ENCODE measurements at regions not wholly inside any gene's neighbourhood (a gene's known extent, or its start where the extent isn't known, plus 50 kb on each side); places are given as distances from the start of the nearest gene placed in this dataset.

- DNase-seq (ENCODE audit: extremely low read depth, insufficient read length), result no peak
- Histone ChIP-seq H3K27me3 (replicated peaks; ENCODE audit: control insufficient read depth, insufficient read depth, low read length) (no peaks in the 10 kb centered on the region), H3K36me3 (ENCODE audit: control insufficient read depth, insufficient read depth, low read length) (no peaks in the 10 kb centered on the region), H3K4me3 (replicated peaks; ENCODE audit: low read depth, low read length) (no peak overlapping the region)
- TF ChIP-seq CTCF (IDR thresholded peaks at IDR 0.05; ENCODE audit: insufficient read depth, low read length, poor library complexity, severe bottlenecking), result no peak
Measured at GRCh38 chr1:79310609-79311008, 304.1 kb upstream of the ADGRL4 start.

- no peaks in the 10 kb centered on the region for H3K27me3 ChIP-seq (replicated peaks; ENCODE audit: control insufficient read depth, insufficient read depth, low read length)
- no peaks in the 10 kb centered on the region for H3K36me3 ChIP-seq (ENCODE audit: control insufficient read depth, insufficient read depth, low read length)
- no peak for TF ChIP-seq CTCF (IDR thresholded peaks at IDR 0.05; ENCODE audit: insufficient read depth, low read length, poor library complexity, severe bottlenecking)
- DNase-seq (ENCODE audit: extremely low read depth, insufficient read length), result no peak
- H3K4me3 ChIP-seq (replicated peaks; ENCODE audit: low read depth, low read length), result no peak overlapping the region
Measured at GRCh38 chr1:79304131-79304530, 297.6 kb upstream of the ADGRL4 start.

- DNase-seq (ENCODE audit: extremely low read depth, insufficient read length), result no peak
- no peak for TF ChIP-seq CTCF (IDR thresholded peaks at IDR 0.05; ENCODE audit: insufficient read depth, low read length, poor library complexity, severe bottlenecking)
- H3K4me3 ChIP-seq (replicated peaks; ENCODE audit: low read depth, low read length), result no peak overlapping the region
- no peaks in the 10 kb centered on the region for H3K27me3 ChIP-seq (replicated peaks; ENCODE audit: control insufficient read depth, insufficient read depth, low read length)
- H3K36me3 ChIP-seq (ENCODE audit: control insufficient read depth, insufficient read depth, low read length), result no peaks in the 10 kb centered on the region
Measured at GRCh38 chr1:79303040-79303439, 296.5 kb upstream of the ADGRL4 start.

GRCh38 chr1:79302380-79302930 lies 295.9 kb upstream of the ADGRL4 start:
- TF ChIP-seq CTCF (IDR thresholded peaks at IDR 0.05; ENCODE audit: insufficient read depth, low read length, poor library complexity, severe bottlenecking), result no peak
- Histone ChIP-seq H3K4me3 (replicated peaks; ENCODE audit: low read depth, low read length) (no peak overlapping the region), H3K36me3 (ENCODE audit: control insufficient read depth, insufficient read depth, low read length) (no peaks in the 10 kb centered on the region), H3K27me3 (replicated peaks; ENCODE audit: control insufficient read depth, insufficient read depth, low read length) (no peaks in the 10 kb centered on the region)
- no peak for DNase-seq (ENCODE audit: extremely low read depth, insufficient read length)

GRCh38 chr1:79295967-79296366 lies 289.4 kb upstream of the ADGRL4 start:
- DNase-seq (ENCODE audit: extremely low read depth, insufficient read length), result no peak
- Histone ChIP-seq H3K4me3 (replicated peaks; ENCODE audit: low read depth, low read length) (no peak overlapping the region), H3K27me3 (replicated peaks; ENCODE audit: control insufficient read depth, insufficient read depth, low read length) (no peaks in the 10 kb centered on the region), H3K36me3 (ENCODE audit: control insufficient read depth, insufficient read depth, low read length) (no peaks in the 10 kb centered on the region)
- TF ChIP-seq CTCF (IDR thresholded peaks at IDR 0.05; ENCODE audit: insufficient read depth, low read length, poor library complexity, severe bottlenecking), result no peak

- H3K27me3 ChIP-seq (replicated peaks; ENCODE audit: control insufficient read depth, insufficient read depth, low read length), result no peaks in the 10 kb centered on the region
- no peak overlapping the region for H3K4me3 ChIP-seq (replicated peaks; ENCODE audit: low read depth, low read length)
- no peak for TF ChIP-seq CTCF (IDR thresholded peaks at IDR 0.05; ENCODE audit: insufficient read depth, low read length, poor library complexity, severe bottlenecking)
- no peak for DNase-seq (ENCODE audit: extremely low read depth, insufficient read length)
- H3K36me3 ChIP-seq (ENCODE audit: control insufficient read depth, insufficient read depth, low read length), result no peaks in the 10 kb centered on the region
Measured at GRCh38 chr1:79293611-79294010, 287.1 kb upstream of the ADGRL4 start.

Measured in GM06990 (cell line).